ENCODE measurements at regions not wholly inside any gene's neighbourhood (a gene's known extent, or its start where the extent isn't known, plus 50 kb on each side); places are given as distances from the start of the nearest gene placed in this dataset.

- TF ChIP-seq CTCF (IDR thresholded peaks at IDR 0.05 in 2 of 3, conservative IDR thresholded peaks at IDR 0.05 in 1 of 3; ENCODE audit: control insufficient read depth in 2 of 3, extremely low read depth in 1 of 3, insufficient read depth in 1 of 3, low read depth in 3 of 3, low read length in 3 of 3) (no peak), YY1 (IDR thresholded peaks at IDR 0.05; ENCODE audit: low read depth, low read length) (no peak), ZNF384 (IDR thresholded peaks at IDR 0.05; ENCODE audit: borderline replicate concordance, low read depth, low read length) (no peak), ZBTB33 (IDR thresholded peaks at IDR 0.05) (no peak), TCF12 (IDR thresholded peaks at IDR 0.05; ENCODE audit: low read depth, low read length) (no peak), CEBPB (IDR thresholded peaks at IDR 0.05; ENCODE audit: borderline replicate concordance in 1 of 2, low read depth in 2 of 2, low read length in 2 of 2) (no peak), RCOR1 (conservative IDR thresholded peaks at IDR 0.05; ENCODE audit: low read depth, low read length) (no peak), POLR2A (IDR thresholded peaks at IDR 0.05; ENCODE audit: low read depth, low read length) (no peak), MTA2 (IDR thresholded peaks at IDR 0.05; ENCODE audit: low read depth) (no peak), NR2F1 (conservative IDR thresholded peaks at IDR 0.05) (no peak), RELA (IDR thresholded peaks at IDR 0.05; ENCODE audit: borderline replicate concordance, partially characterized antibody) (no peak), RAD51 (IDR thresholded peaks at IDR 0.05) (no peak)
These were observed 87.6 kb downstream of the PSMG1 start for GRCh38 chr21:39095681-39096080.

All from GM12878 (cell line).